ENCODE measurements at regions not wholly inside any gene's neighbourhood (a gene's known extent, or its start where the extent isn't known, plus 50 kb on each side); places are given as distances from the start of the nearest gene placed in this dataset.

DNA sequence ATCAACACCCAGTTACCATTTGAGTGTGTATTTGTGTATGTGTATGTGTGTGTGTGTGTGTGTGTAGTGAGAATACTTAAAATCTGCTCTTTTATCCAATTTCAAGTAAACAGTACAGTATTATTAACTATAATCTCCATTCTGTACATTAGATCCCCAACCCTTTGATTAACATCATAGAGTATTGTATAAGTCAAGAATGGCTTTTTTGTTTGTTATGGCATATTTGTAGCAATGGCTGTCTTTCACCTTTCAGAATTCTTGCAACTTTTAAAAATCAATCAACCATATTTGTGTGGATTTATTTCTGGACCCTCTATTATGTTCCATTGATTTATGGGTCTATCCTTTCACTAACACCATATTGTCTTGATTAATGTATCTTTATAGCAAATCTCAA is 779.3 kb upstream of the MIR17HG start:
- no peak for DNase-seq
- TF ChIP-seq, protein P1, sequence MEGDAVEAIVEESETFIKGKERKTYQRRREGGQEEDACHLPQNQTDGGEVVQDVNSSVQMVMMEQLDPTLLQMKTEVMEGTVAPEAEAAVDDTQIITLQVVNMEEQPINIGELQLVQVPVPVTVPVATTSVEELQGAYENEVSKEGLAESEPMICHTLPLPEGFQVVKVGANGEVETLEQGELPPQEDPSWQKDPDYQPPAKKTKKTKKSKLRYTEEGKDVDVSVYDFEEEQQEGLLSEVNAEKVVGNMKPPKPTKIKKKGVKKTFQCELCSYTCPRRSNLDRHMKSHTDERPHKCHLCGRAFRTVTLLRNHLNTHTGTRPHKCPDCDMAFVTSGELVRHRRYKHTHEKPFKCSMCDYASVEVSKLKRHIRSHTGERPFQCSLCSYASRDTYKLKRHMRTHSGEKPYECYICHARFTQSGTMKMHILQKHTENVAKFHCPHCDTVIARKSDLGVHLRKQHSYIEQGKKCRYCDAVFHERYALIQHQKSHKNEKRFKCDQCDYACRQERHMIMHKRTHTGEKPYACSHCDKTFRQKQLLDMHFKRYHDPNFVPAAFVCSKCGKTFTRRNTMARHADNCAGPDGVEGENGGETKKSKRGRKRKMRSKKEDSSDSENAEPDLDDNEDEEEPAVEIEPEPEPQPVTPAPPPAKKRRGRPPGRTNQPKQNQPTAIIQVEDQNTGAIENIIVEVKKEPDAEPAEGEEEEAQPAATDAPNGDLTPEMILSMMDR (IDR thresholded peaks at IDR 0.05): no peak
- TF ChIP-seq POLR2A (IDR thresholded peaks at IDR 0.05): no peak
- Histone ChIP-seq H3K36me3 (no peaks in the 10 kb centered on the region), H3K27ac (no peak overlapping the region), H3K4me3 (no peak overlapping the region), H3K4me1 (no peaks in the 10 kb centered on the region), H3K9me3 (peaks cover 0 to 4% (median 0%) of the 10 kb centered on the region in 3 donors), H3K27me3 (no peaks in the 10 kb centered on the region)
- intact Hi-C loops (cut with DNase I): no loop called here

DNA sequence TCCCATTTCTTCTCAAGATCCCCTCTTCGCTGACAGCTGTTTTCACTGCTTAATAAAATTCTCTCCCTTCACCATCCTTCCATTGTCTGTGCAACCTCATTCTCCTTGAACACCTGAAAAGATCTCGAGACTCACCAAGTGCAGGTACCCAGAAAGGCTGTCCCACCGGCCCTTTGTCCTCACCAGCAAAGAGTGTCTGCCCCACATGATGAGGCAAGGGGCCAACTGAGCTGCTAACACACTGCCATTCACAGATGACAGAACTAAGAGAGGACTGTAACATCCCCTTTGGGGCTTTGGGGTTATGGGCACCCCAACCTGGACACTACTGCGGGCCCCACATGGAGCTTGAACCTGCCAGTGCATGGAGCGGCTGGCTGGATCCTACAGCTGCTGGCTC is 771.4 kb upstream of the MIR17HG start:
- DNase-seq: no peak
- Histone ChIP-seq H3K4me1 (no peaks in the 10 kb centered on the region), H3K27ac (no peak overlapping the region), H3K4me3 (no peak overlapping the region), H3K36me3 (no peaks in the 10 kb centered on the region), H3K27me3 (no peaks in the 10 kb centered on the region), H3K9me3 (peaks cover 0 to 5% (median 0%) of the 10 kb centered on the region in 3 donors)
- intact Hi-C loops (cut with DNase I): no loop called here
- 77 to 93% methylated on average over 2 to 5 of the region's 5 CpGs for WGBS, 2 donors
- TF ChIP-seq, protein P1 (IDR thresholded peaks at IDR 0.05): no peak
- no peak for TF ChIP-seq POLR2A (IDR thresholded peaks at IDR 0.05)

- H3K9me3 ChIP-seq: peaks cover 0 to 5% (median 0%) of the 10 kb centered on the region in 3 donors
- H3K4me1 ChIP-seq: no peaks in the 10 kb centered on the region
- WGBS, 2 donors: 40 to 78% methylated on average over 2 of the region's 2 CpGs
Measured at GRCh38 chr13:90577726-90578125, 769.8 kb upstream of the MIR17HG start.

DNA sequence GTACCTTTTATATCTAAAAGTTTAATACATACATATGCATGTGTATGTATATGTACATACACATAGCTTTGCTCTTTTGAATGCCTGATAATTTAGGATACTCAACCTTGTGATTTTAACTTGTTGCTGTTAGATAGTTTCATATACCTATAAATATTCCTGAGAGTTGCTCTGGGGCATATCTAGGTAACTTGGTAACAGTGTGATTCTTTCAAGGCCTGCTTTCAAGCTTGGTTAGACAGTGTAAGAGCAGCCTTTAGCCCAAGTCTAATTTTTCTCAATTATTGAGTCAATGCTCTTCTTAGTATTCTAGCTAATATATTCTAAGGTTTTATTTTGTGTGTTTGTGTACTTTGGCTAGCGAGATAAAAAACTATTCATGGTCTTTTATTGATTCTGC is 762.1 kb upstream of the MIR17HG start:
- Histone ChIP-seq H3K4me3 (no peak overlapping the region), H3K27me3 (no peaks in the 10 kb centered on the region), H3K36me3 (no peaks in the 10 kb centered on the region), H3K4me1 (no peaks in the 10 kb centered on the region), H3K9me3 (peaks cover 0 to 3% (median 0%) of the 10 kb centered on the region in 3 donors), H3K27ac (no peak overlapping the region)
- no peak for TF ChIP-seq POLR2A (IDR thresholded peaks at IDR 0.05)
- TF ChIP-seq, protein P1 (IDR thresholded peaks at IDR 0.05): no peak
- DNase-seq: no peak
- intact Hi-C loops (cut with DNase I): no loop called here
- WGBS, 2 donors: 41 to 53% methylated on average over 1 of the region's 1 CpG

More at GRCh38 chr13:90577726-90578125, 769.8 kb upstream of the MIR17HG start:
- no peaks in the 10 kb centered on the region for H3K36me3 ChIP-seq
- no peak for DNase-seq
- H3K27ac ChIP-seq: no peak overlapping the region
- no peak for TF ChIP-seq POLR2A (IDR thresholded peaks at IDR 0.05)
- TF ChIP-seq, protein P1 (IDR thresholded peaks at IDR 0.05): no peak
- H3K27me3 ChIP-seq: no peaks in the 10 kb centered on the region
- intact Hi-C loops (cut with DNase I): no loop called here
- no peak overlapping the region for H3K4me3 ChIP-seq

GRCh38 chr13:90591260-90591926 is 756.1 kb upstream of the MIR17HG start:
- Histone ChIP-seq H3K27me3 (no peaks in the 10 kb centered on the region), H3K4me3 (no peak overlapping the region), H3K36me3 (no peaks in the 10 kb centered on the region), H3K27ac (no peak overlapping the region), H3K9me3 (no peaks in the 10 kb centered on the region), H3K4me1 (no peaks in the 10 kb centered on the region)
- DNase-seq: no peak
- TF ChIP-seq, protein P1 (IDR thresholded peaks at IDR 0.05): no peak
- TF ChIP-seq POLR2A (IDR thresholded peaks at IDR 0.05): no peak
- intact Hi-C loops (cut with DNase I): no loop called here
- 41 to 44% methylated on average over 1 of the region's 1 CpG for WGBS, 2 donors

All from esophagus squamous epithelium (tissue), 5 donors.